GM18508 (cell line): ENCODE measurements at regions not wholly inside any gene's neighbourhood (a gene's known extent, or its start where the extent isn't known, plus 50 kb on each side); places are given as distances from the start of the nearest gene placed in this dataset.

ENCODE experiments used
- ATAC-seq: cut with Tn5 transposase; IDR thresholded peaks from one replicate; pipeline ENCODE4 v1.9.1; 2021; ENCODE audit warnings: moderate number of reproducible peaks; ENCODE audit not compliant: insufficient read depth, unreplicated experiment

DNA sequence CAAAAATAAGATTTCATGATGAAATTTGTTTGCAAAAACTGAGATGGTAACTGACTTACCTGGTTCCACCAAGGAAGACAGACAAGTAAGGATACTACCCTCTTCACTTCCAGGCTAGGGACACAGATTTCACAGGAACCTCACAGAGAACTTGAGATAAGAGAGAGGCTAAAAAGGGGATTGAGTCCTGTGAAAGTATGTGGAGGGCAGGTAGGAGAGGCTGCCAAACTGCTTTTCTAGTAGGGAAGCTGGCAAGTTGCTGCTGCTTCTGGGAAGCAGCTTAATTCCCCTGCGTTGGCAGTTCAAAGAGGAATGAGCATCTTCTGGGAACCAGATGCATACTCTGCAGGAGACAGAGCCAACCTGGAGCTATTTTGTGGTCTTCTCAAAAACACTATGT, 841.6 kb downstream of the CCSER2 start:
- no peak for ATAC-seq

DNA sequence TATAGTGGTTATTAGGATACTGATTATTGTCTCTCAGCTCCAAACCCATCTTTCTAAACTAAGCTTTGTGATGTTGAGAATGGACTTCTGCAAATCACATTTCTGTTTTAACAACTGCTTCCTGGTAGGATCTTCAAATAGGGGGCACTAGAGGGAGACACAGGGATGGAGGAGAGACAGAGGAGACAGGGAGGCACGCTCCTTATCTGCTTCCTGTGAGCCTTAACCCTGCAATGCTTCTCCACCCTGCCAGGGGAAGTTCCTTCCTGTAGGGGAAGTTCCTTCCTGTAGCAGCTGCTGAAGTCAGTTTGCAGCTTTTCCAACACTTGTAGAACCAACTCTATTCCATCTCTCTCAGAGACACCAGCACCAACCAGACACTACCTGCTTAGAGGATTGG, 847.2 kb downstream of the CCSER2 start:
- ATAC-seq, result no peak

GRCh38 chr10:85177767-85178166, 849.4 kb downstream of the CCSER2 start:
- no peak for ATAC-seq

DNA sequence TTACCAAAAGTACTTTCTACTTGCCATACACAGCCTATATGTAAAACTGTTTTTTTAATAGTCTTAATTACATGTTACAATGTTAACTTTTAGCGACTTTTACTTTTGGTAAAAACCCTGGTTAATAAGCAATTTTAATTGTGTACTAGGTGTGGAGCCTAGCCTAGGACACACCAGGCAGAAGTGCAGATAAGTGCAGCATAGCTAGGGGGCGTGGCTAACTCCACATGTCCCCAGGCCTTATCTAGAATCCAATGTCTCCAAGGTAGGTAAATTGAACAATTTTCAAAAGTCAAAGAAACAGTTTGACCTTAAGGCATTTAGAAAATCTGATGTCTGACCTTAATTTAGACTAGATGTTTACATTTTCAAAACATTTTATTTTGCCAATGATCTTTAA, 858.7 kb downstream of the CCSER2 start:
- ATAC-seq, result no peak

DNA sequence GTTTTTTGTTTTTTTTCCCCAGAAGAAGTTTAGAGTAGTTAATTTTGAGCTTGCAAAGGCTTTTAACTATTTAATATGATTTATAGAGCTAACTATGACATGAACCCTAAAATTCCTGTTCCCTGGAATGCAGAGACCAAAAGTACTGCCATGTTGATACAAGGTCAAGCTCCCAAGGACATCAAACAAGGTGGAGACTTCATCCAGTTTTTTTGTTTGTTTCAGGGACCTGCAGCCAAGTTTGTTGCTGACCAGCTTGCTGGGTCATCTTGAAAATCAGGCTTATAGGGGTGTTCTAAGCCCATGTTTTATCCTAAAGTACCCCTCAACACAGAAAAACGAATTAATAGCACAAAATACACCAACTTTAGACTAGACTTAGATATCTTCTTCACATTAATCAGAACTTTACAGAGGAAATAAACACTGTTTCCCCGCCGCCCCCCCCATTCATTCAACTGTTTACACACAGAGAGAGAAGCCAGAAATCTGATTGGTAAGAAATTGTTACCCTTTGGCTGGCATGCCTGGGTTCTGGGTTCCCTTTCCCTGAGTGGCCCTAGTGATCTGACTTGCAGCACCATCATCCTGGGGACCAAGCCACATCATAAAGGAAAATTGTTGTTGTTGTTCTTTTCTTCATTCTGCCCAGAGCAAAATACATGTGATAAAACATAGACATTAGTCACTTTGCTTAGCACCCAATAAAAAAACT, 860.5 kb downstream of the CCSER2 start:
- no peak for ATAC-seq

GRCh38 chr10:85193796-85194195, 865.4 kb downstream of the CCSER2 start:
- ATAC-seq, result no peak

- ATAC-seq, result no peak
These were observed 866.3 kb downstream of the CCSER2 start for GRCh38 chr10:85194706-85195105.

DNA sequence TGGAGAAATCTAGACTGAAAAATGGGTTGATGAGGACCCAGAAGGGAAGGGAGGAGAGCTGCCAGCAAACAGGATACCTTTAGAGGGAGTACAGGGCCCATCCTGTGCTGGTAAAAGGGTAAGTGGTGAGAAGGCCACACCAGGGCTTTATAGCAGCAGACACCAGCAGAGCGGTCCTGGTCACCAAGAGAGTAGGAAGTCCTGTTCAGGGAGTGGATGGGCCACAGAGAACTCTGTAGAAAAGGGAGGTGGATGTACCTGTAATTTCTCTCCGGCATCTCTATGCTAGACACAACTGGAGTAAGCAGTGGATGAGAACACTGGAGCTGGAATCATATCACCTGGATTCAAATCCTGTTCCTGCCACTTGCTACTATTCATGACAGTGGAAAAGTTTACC, 867.2 kb downstream of the CCSER2 start:
- ATAC-seq, result no peak

DNA sequence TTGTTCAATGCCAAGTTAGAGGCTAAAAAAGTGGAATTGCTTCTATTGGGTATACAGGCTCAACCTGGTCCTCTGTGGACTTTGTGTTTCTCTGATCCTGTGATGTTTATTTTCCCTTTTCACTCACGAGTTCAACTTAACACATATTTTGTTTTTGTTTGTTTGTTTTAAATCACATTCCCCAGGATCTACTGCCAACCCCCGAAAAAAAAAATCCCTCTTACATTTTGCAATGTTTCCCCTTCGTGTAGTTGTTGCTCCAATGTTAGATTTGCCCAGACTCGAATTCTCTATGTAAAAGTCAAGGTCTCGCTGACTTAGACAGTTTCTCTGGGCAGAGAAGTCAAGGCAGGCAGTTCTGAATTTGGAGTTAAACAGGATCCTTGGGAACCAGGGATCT, 876.4 kb downstream of the CCSER2 start:
- no peak for ATAC-seq

DNA sequence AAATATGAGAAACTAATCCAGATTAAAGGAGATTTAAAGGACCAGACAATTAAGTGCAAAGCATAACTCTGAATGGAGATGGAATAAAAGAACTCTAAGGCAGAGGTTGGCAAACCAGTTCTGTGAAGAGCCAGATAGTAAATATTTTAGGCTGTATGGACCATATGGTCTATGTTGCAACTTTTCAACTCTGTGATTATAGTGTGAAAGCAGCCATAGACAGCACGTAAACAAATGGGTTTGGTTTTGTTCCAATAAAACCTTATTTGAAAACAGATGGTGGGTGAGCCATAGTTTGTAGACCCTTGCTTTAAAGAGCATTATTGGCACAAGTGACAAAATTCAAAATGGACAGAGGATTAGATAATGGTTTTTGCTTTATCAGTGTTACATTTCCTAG, 884.1 kb downstream of the CCSER2 start:
- no peak for ATAC-seq

DNA sequence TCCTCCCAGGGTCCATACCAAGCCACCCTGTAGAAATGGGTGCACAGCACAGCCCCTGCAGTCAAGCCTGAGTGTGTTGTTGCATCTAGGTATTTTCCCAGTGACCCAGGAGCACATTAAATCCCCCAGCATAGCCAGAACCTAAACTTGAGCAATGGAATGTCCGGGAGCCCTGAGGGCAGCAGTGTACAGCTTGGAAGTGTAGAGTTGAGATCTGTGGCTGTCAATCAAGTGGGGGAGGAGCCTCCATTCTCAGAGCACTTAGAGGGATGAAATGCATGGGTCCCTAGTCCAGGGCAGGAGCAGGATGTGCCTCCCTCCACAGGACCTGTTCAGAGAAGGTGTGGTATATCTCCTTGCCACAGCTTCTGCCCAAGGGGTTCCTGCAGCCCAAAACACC, 885.1 kb downstream of the CCSER2 start:
- ATAC-seq, result no peak

DNA sequence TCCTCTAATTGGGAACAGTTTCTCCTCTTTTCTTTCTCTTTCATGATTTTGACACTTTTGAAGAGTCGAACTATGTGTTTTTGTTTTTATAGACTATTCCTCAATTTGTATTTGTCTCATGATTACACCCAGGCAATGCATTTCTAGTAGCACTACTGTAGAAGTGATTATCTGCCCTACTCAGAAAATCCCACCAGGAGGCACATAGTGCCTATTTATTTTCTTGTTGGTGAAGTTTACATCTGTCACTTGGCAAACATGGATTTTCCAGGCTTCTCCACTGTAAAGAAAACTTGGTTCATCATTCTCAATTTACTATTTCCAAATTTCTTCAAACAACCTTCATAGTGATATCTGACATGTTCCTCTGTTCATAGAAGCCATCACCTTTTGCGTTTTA, 893.9 kb downstream of the CCSER2 start:
- ATAC-seq, result no peak

GRCh38 chr10:85224366-85224940, 896.1 kb downstream of the CCSER2 start:
- no peak for ATAC-seq

DNA sequence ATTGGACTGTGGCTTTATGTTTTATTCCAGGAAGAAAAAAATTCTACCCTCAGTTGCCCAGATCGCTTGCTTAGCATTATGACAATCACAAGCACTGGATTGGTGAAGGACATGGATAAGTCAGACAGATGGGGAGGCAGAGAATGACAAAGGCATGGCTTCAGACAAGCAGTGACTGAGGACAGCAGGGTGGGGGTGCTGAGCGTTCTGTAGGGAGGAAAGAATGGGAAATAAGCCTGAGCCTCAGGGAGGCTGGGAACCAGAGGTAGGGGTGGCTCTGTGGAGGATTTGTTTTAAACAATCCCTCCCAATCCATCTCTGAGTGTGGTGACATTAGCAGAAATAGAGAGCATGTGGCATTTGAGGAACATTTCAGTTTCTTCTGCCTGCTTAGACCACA, 896.9 kb downstream of the CCSER2 start:
- no peak for ATAC-seq

DNA sequence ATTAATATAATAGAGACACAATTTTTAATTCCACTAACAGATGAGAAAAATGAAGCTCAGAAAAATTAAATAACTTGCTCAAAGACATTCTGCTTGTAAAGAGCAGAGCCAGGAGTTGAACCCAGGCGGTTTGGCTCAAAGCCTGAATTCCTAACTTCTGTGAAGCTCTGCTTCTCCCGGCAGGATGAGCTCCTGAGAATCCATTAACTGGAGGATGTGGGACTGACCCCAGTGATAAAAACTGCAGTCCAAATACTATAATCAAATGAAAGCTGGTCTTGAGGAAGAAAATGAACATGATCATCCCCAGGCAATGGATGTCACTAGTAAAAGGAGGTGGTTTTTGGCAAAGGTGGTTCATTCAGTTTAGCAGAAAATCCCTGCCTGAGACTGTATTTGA, 898.2 kb downstream of the CCSER2 start:
- no peak for ATAC-seq

DNA sequence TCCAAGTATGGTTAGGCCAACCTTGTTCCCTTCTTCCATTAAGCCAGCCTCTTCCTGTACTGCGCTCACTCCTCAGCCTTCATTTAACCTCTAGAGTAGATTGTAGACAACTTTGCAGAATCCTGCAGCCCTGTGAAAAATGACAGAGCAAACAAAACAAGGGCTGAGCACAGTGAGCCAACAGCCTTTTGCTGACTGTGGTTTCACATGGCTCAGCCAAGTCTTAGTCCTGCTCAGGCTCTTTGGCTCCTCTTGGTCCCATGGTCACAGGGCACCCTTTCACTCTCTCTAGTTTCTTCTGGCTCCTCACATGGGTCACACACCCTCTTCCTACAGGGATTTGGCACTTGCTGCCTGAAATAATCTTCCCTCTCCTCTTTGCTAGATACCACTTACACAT, 900.3 kb downstream of the CCSER2 start:
- ATAC-seq, result no peak

GRCh38 chr10:85231534-85232270, 903.3 kb downstream of the CCSER2 start:
- no peak for ATAC-seq

- ATAC-seq, result no peak
These were observed 906.9 kb downstream of the CCSER2 start for GRCh38 chr10:85235258-85235657.

GRCh38 chr10:85238676-85239075, 910.3 kb downstream of the CCSER2 start:
- no peak for ATAC-seq

GRCh38 chr10:85250304-85250703, 921.9 kb downstream of the CCSER2 start:
- no peak for ATAC-seq

DNA sequence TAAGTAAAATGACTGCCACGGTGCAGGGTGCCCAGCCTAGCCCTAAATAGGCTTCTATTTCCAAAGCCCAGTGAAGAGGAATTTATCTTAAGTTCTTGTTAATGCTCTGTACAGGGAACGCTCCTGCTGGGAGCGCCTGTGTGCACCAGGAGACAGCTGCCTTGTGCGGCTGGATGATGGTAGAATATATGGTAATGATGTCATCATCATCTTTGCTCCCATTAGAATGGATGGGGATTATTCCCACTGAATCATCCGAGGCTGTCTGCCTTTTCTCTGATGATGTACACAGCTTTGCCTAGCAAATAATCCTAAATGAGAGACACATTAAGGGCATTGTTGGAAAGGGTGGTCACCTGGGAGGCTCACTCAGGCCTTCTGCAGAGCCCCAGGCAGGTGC, 928.1 kb downstream of the CCSER2 start:
- no peak for ATAC-seq

DNA sequence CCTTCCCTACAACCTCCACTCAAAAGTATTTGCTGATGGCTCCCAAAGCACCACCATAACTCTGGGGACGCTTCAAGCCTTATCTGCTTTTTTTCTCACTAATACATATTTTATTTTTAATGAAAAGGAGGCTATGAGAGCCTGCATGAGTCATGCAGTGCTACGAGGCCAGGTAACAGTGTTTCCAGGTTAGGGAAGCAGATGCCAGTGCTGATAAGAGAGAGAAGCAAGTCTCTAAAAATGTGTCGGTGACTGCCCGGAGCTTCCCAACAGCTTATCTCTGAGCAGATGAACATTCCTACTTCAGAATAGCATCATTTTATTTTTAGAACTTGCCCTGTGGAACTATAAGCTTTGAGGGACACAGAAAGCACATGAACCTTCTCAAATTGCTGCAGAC, 931.5 kb downstream of the CCSER2 start:
- no peak for ATAC-seq
